T-helper 22 cell (primary cell): ENCODE measurements at regions not wholly inside any gene's neighbourhood (a gene's known extent, or its start where the extent isn't known, plus 50 kb on each side); places are given as distances from the start of the nearest gene placed in this dataset.
"Not testable (repeated sequence)": the region's sequence is repeated elsewhere in the genome, so short reads cannot be mapped to it uniquely, and the experiment has no call there.

Experiments
- DNase-seq: peaks from one replicate; pipeline ENCODE4 v3.0.0-alpha.2; 2020; ENCODE audit warnings: low read depth

DNA sequence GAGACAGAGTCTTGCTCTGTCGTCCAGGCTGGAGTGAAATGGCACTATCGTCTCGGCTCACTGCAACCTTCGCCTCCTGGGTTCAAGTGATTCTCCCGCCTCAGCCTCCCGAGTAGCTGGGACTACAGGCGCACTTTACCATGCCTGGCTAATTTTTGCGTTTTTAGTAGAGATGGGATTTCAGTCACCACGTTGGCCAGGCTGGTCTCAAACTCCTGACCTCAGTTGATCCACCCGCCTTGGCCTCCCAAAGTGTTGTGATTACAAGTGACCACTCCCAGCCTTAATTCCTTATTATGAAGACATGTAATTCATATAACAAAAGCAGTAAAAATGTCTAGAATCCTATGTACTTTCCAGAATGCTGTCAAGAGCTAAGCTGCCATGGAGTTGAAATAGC, 434.5 kb upstream of the ZNG1F start:
- DNase-seq, result not testable (repeated sequence)

DNA sequence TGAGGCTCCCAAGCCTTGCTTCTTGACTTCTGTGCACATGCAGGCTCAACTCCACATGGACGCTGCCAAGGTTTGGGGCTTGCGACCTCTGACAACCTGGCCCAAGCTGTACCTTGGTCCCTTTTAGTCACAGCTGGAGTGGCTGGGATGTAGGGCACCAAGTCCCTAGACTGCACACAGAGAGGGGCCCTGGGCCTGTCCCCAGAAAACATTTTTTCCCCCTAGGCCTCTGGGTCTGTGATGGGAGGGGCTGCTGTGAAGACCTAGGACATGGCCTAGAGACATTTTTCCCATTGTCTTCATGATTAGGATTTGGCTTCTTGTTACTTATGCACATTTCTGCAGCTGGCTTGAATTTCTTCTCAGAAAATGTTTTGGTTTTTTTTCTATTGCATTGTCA, 430.1 kb upstream of the ZNG1F start:
- DNase-seq, result not testable (repeated sequence)

DNA sequence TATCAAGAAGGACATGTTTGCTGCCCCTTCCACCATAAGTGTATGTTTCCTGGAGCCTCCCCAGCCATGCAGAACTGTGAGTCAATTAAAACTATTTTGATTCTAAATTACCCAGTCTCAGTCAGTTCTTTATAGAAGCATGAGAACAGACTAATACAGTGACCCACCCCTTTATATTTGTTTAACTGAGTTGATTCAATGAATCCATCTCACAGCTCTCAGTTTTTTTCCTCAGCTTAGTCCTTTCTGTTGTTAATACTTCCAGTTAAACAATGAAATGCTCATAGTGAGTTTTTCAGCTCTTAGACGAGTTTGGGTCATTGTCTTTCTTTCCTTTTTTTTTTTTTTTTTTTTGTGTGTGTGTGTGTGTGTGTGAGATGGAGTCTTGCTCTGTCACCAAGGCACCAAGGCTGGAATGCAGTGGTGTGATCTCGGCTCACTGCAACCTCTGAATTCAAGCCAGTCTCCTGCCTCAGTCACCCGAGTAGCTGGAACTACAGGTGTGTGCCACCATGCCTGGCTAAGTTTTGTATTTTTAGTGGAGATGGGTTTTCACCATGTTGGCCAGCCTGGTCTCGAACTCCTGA, 417.9 kb upstream of the ZNG1F start:
- not testable (repeated sequence) for DNase-seq

DNA sequence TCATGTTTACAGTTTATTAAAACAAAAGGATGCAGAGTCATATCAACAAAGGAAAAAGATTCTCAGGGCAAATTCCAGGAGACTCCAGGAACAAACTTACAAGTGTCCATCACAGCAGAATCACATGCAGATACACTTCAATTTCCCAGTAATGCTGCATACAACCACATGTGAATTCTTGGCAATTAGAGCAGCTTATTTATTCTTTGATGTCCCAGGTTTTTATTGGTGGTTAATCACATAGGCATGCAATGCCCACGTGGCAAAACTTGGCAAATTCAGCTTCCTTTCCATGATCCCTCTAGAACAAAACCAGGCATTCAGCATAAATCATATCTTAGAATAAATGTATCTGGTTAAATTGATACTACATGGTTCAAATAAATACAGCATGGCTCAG, 376.5 kb upstream of the ZNG1F start:
- not testable (repeated sequence) for DNase-seq
